Testis (tissue), 2 donors: ENCODE measurements at regions not wholly inside any gene's neighbourhood (a gene's known extent, or its start where the extent isn't known, plus 50 kb on each side); places are given as distances from the start of the nearest gene placed in this dataset.

Source experiments
- POLR2A ChIP-seq: fragments of 450-650 bp; IDR thresholded peaks from one replicate; pipeline ENCODE4 v1.6.1; 2017; ENCODE audit warnings: antibody characterized with exemption, mild to moderate bottlenecking, moderate library complexity
- TF ChIP-seq, protein P1 (sequence below), 3 experiments: fragments of 450-650 bp in 2 of 3; fragments of 200-600 bp in 1 of 3; sonication (generic) in 1 of 3; IDR thresholded peaks; one replicate each; pipeline ENCODE4 v1.5.1; 2016 to 2019; ENCODE audit warnings: antibody characterized with exemption in 3 of 3, mild to moderate bottlenecking in 2 of 3, moderate library complexity in 1 of 3

DNA sequence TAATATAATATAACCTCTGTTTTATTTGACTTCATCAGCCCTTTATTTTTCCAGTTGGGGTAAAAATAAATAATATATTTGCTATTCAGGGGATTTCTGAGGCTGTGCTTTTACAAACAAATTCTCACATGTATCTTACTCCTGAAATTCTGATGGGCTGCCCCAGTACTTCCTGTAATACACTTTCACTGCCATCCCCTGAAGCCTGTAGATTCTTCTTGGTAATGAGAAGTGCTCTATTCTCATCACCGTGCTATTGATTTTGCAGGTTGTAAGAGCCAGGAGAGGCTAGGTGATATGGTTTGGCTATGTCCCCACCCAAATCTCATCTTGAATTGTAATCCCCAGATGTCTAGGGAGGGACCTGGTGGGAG lies 91.9 kb upstream of the CEP78 start:
- TF ChIP-seq, protein P1, sequence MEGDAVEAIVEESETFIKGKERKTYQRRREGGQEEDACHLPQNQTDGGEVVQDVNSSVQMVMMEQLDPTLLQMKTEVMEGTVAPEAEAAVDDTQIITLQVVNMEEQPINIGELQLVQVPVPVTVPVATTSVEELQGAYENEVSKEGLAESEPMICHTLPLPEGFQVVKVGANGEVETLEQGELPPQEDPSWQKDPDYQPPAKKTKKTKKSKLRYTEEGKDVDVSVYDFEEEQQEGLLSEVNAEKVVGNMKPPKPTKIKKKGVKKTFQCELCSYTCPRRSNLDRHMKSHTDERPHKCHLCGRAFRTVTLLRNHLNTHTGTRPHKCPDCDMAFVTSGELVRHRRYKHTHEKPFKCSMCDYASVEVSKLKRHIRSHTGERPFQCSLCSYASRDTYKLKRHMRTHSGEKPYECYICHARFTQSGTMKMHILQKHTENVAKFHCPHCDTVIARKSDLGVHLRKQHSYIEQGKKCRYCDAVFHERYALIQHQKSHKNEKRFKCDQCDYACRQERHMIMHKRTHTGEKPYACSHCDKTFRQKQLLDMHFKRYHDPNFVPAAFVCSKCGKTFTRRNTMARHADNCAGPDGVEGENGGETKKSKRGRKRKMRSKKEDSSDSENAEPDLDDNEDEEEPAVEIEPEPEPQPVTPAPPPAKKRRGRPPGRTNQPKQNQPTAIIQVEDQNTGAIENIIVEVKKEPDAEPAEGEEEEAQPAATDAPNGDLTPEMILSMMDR (IDR thresholded peaks at IDR 0.05): no peak
- TF ChIP-seq POLR2A: no peak
